Natural killer cell (primary cell): ENCODE measurements at regions not wholly inside any gene's neighbourhood (a gene's known extent, or its start where the extent isn't known, plus 50 kb on each side); places are given as distances from the start of the nearest gene placed in this dataset.

ENCODE experiments used
- ATAC-seq, 3 donors: fragments of 150-1000 bp in 2 of 3; fragments of 200-7000 bp in 1 of 3; cut with Tn5 transposase; 1 replicate in 1 of 3; 2 replicates in 2 of 3; pipeline ENCODE4 v1.10.0; 2021; ENCODE audit warnings: mild to moderate bottlenecking in 2 of 3, moderate library complexity in 2 of 3
- DNase-seq, 2 donors: peaks; one replicate each; pipeline versions ENCODE4 v3.0.0 to v3.0.0-alpha.2; 2013 to 2021; ENCODE audit warnings: mixed read lengths in 1 of 2
- H3K27ac ChIP-seq: one replicate; pipeline ENCODE4 v1.5.1; 2013; ENCODE audit warnings: mild to moderate bottlenecking, low read length
- H3K27me3 ChIP-seq: one replicate; pipeline ENCODE4 v1.6.1; 2013; ENCODE audit warnings: low read length; ENCODE audit not compliant: control insufficient read depth, insufficient read depth
- H3K36me3 ChIP-seq: one replicate; pipeline ENCODE4 v1.6.1; 2013; ENCODE audit warnings: low read length; ENCODE audit not compliant: control insufficient read depth, insufficient read depth
- H3K4me1 ChIP-seq: one replicate; pipeline ENCODE4 v1.6.1; 2013; ENCODE audit warnings: low read length; ENCODE audit not compliant: control insufficient read depth, insufficient read depth
- H3K4me3 ChIP-seq: one replicate; pipeline ENCODE4 v1.5.1; 2013; ENCODE audit warnings: low read length
- H3K9me3 ChIP-seq: one replicate; pipeline ENCODE4 v1.6.1; 2013; ENCODE audit warnings: low read length; ENCODE audit not compliant: control insufficient read depth, insufficient read depth
- H3K27ac Mint-ChIP-seq, 2 donors: one replicate each; pipeline ENCODE4 v1.8.0; 2022; ENCODE audit warnings: mild to moderate bottlenecking in 2 of 2, mixed read lengths in 2 of 2, moderate library complexity in 1 of 2
- H3K27me3 Mint-ChIP-seq, 2 donors: one replicate each; pipeline ENCODE4 v1.8.0; 2022; ENCODE audit warnings: low read depth in 2 of 2, mixed read lengths in 2 of 2
- H3K36me3 Mint-ChIP-seq: one replicate; pipeline ENCODE4 v1.8.0; 2022; ENCODE audit warnings: mixed read lengths
- H3K4me1 Mint-ChIP-seq, 2 donors: one replicate each; pipeline ENCODE4 v1.8.0; 2022; ENCODE audit warnings: mixed read lengths in 2 of 2
- H3K4me3 Mint-ChIP-seq: one replicate; pipeline ENCODE4 v1.8.0; 2022; ENCODE audit warnings: mild to moderate bottlenecking, moderate library complexity, mixed read lengths
- H3K9me3 Mint-ChIP-seq, 2 donors: one replicate each; pipeline ENCODE4 v1.8.0; 2022; ENCODE audit warnings: mixed read lengths in 2 of 2
- WGBS: methylation state at CpG from one replicate; pipeline ENCODE4 v1.1.7; 2013; ENCODE audit warnings: missing lambda C conversion rate; ENCODE audit not compliant: insufficient coverage; 5-methylcytosine and 5-hydroxymethylcytosine counted together
- intact Hi-C: fragments of 100-400 bp; cut with micrococcal nuclease; formaldehyde crosslinking; loops from one replicate; pipeline ENCODE4 v1.14.2; 2022
- TF ChIP-seq, protein P1 (sequence below): fragments of 200-600 bp; IDR thresholded peaks from one replicate; pipeline ENCODE4 v1.8.0; 2022; ENCODE audit warnings: antibody characterized with exemption

GRCh38 chr3:70753572-70753971, 441.1 kb upstream of the MDFIC2 start:
- Histone ChIP-seq H3K36me3 (no peaks in the 10 kb centered on the region), H3K4me1 (no peaks in the 10 kb centered on the region), H3K4me3 (no peak overlapping the region), H3K27me3 (no peaks in the 10 kb centered on the region), H3K9me3 (no peaks in the 10 kb centered on the region), H3K27ac (no peak overlapping the region)
- TF ChIP-seq, protein P1, sequence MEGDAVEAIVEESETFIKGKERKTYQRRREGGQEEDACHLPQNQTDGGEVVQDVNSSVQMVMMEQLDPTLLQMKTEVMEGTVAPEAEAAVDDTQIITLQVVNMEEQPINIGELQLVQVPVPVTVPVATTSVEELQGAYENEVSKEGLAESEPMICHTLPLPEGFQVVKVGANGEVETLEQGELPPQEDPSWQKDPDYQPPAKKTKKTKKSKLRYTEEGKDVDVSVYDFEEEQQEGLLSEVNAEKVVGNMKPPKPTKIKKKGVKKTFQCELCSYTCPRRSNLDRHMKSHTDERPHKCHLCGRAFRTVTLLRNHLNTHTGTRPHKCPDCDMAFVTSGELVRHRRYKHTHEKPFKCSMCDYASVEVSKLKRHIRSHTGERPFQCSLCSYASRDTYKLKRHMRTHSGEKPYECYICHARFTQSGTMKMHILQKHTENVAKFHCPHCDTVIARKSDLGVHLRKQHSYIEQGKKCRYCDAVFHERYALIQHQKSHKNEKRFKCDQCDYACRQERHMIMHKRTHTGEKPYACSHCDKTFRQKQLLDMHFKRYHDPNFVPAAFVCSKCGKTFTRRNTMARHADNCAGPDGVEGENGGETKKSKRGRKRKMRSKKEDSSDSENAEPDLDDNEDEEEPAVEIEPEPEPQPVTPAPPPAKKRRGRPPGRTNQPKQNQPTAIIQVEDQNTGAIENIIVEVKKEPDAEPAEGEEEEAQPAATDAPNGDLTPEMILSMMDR = no peak
- H3K27ac Mint-ChIP-seq = no peak overlapping the region
- ATAC-seq (no peak), DNase-seq (no peak)
- WGBS = 93% methylated on average over 3 of the region's 3 CpGs
- H3K4me1 Mint-ChIP-seq = no peaks in the 10 kb centered on the region
- H3K27me3 Mint-ChIP-seq = peaks cover 3 to 7% of the 10 kb centered on the region in 2 donors
- no peaks in the 10 kb centered on the region for H3K9me3 Mint-ChIP-seq
- H3K36me3 Mint-ChIP-seq = no peaks in the 10 kb centered on the region
- intact Hi-C loops = no loop called here
- H3K4me3 Mint-ChIP-seq = no peak overlapping the region

GRCh38 chr3:70752051-70752450, 439.6 kb upstream of the MDFIC2 start:
- no peak overlapping the region for H3K4me3 Mint-ChIP-seq
- no peaks in the 10 kb centered on the region for H3K36me3 Mint-ChIP-seq
- no peaks in the 10 kb centered on the region for H3K9me3 Mint-ChIP-seq
- peaks cover 3 to 12% of the 10 kb centered on the region in 2 donors for H3K27me3 Mint-ChIP-seq
- Histone ChIP-seq H3K36me3 (no peaks in the 10 kb centered on the region), H3K27ac (no peak overlapping the region), H3K9me3 (no peaks in the 10 kb centered on the region), H3K4me1 (no peaks in the 10 kb centered on the region), H3K4me3 (no peak overlapping the region), H3K27me3 (no peaks in the 10 kb centered on the region)
- no peak for DNase-seq
- no peak overlapping the region for H3K27ac Mint-ChIP-seq
- 93% methylated on average over 5 of the region's 5 CpGs for WGBS
- no peak for ATAC-seq
- no peaks in the 10 kb centered on the region for H3K4me1 Mint-ChIP-seq
- TF ChIP-seq, protein P1 = no peak
- intact Hi-C loops = no loop called here

DNA sequence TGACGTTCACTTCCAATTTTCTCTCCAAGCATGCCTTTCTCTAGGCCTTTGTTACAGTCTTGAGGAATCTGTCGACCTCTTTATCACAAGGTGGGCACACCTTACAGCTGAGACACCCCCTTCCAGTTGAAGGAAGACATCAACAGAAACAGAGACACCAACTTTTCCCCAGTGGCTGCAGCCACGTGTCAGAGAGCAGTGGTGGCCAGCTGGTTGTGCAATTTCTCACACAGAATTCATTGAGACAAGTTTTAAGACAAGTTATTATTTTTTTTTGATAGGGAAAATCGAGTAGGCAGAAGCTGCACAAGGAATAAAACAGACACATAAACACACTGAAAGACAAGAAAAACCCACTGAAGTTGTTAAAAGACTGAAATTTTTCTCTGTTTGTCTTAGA, 436.7 kb upstream of the MDFIC2 start:
- Mint-ChIP-seq H3K27ac (no peak overlapping the region), H3K4me3 (no peak overlapping the region), H3K4me1 (no peaks in the 10 kb centered on the region), H3K36me3 (no peaks in the 10 kb centered on the region), H3K27me3 (peaks cover 3 to 12% of the 10 kb centered on the region in 2 donors), H3K9me3 (no peaks in the 10 kb centered on the region)
- H3K36me3 ChIP-seq = no peaks in the 10 kb centered on the region
- DNase-seq = no peak
- no peaks in the 10 kb centered on the region for H3K9me3 ChIP-seq
- H3K27me3 ChIP-seq = no peaks in the 10 kb centered on the region
- TF ChIP-seq, protein P1 = no peak
- no peak overlapping the region for H3K27ac ChIP-seq
- intact Hi-C loops = no loop called here
- WGBS = 68% methylated on average over 3 of the region's 4 CpGs
- H3K4me1 ChIP-seq = no peaks in the 10 kb centered on the region
- no peak overlapping the region for H3K4me3 ChIP-seq
- ATAC-seq = no peak

- ATAC-seq (no peak), DNase-seq (no peak)
- Mint-ChIP-seq H3K36me3 (no peaks in the 10 kb centered on the region), H3K4me1 (no peaks in the 10 kb centered on the region), H3K9me3 (no peaks in the 10 kb centered on the region), H3K27me3 (peaks cover 3 to 12% of the 10 kb centered on the region in 2 donors), H3K4me3 (no peak overlapping the region), H3K27ac (no peak overlapping the region)
- Histone ChIP-seq H3K9me3 (no peaks in the 10 kb centered on the region), H3K27me3 (no peaks in the 10 kb centered on the region), H3K4me1 (no peaks in the 10 kb centered on the region), H3K4me3 (no peak overlapping the region), H3K36me3 (no peaks in the 10 kb centered on the region), H3K27ac (no peak overlapping the region)
- intact Hi-C loops = no loop called here
- WGBS = 100% methylated on average over 4 of the region's 5 CpGs
- TF ChIP-seq, protein P1 = no peak
Observed at GRCh38 chr3:70748593-70748992, 436.2 kb upstream of the MDFIC2 start.
